ENCODE measurements at regions not wholly inside any gene's neighbourhood (a gene's known extent, or its start where the extent isn't known, plus 50 kb on each side); places are given as distances from the start of the nearest gene placed in this dataset.
"Not testable (repeated sequence)": the region's sequence is repeated elsewhere in the genome, so short reads cannot be mapped to it uniquely, and the experiment has no call there.

GRCh38 chr3:74139648-74140047 is 474.8 kb downstream of the CNTN3 start:
- DNase-seq (ENCODE audit: low read depth, low spot score), result no peak

- no peak for DNase-seq (ENCODE audit: low read depth, low spot score)
Measured at GRCh38 chr3:74137790-74138189, 476.7 kb downstream of the CNTN3 start.

GRCh38 chr3:74135808-74136207 is 478.7 kb downstream of the CNTN3 start:
- no peak for DNase-seq (ENCODE audit: low read depth, low spot score)

- no peak for DNase-seq (ENCODE audit: low read depth, low spot score)
Measured at GRCh38 chr3:74134831-74135230, 479.6 kb downstream of the CNTN3 start.

- DNase-seq (ENCODE audit: low read depth, low spot score), result not testable (repeated sequence)
Measured at GRCh38 chr3:74131546-74132328, 482.7 kb downstream of the CNTN3 start.

- DNase-seq (ENCODE audit: low read depth, low spot score), result no peak
Measured at GRCh38 chr3:74129611-74130010, 484.8 kb downstream of the CNTN3 start.

GRCh38 chr3:74129056-74129455 is 485.4 kb downstream of the CNTN3 start:
- DNase-seq (ENCODE audit: low read depth, low spot score), result no peak

- no peak for DNase-seq (ENCODE audit: low read depth, low spot score)
Measured at GRCh38 chr3:74127256-74127655, 487.2 kb downstream of the CNTN3 start.

GRCh38 chr3:74124782-74125181 is 489.7 kb downstream of the CNTN3 start:
- no peak for DNase-seq (ENCODE audit: low read depth, low spot score)

- no peak for DNase-seq (ENCODE audit: low read depth, low spot score)
Measured at GRCh38 chr3:74122281-74122680, 492.2 kb downstream of the CNTN3 start.

- no peak for DNase-seq (ENCODE audit: low read depth, low spot score)
Measured at GRCh38 chr3:74121761-74122160, 492.7 kb downstream of the CNTN3 start.

- DNase-seq (ENCODE audit: low read depth, low spot score), result no peak
Measured at GRCh38 chr3:74119221-74119620, 494.5 kb upstream of the PDZRN3 start.

- DNase-seq (ENCODE audit: low read depth, low spot score), result no peak
Measured at GRCh38 chr3:74115906-74116305, 491.2 kb upstream of the PDZRN3 start.

GRCh38 chr3:74107451-74107850 is 482.7 kb upstream of the PDZRN3 start:
- DNase-seq (ENCODE audit: low read depth, low spot score), result no peak

- no peak for DNase-seq (ENCODE audit: low read depth, low spot score)
Measured at GRCh38 chr3:74106925-74107324, 482.2 kb upstream of the PDZRN3 start.

GRCh38 chr3:74091204-74091603 is 466.5 kb upstream of the PDZRN3 start:
- no peak for DNase-seq (ENCODE audit: low read depth, low spot score)

- no peak for DNase-seq (ENCODE audit: low read depth, low spot score)
Measured at GRCh38 chr3:74089814-74090213, 465.1 kb upstream of the PDZRN3 start.

- DNase-seq (ENCODE audit: low read depth, low spot score), result no peak
Measured at GRCh38 chr3:74080056-74080461, 455.3 kb upstream of the PDZRN3 start.

- DNase-seq (ENCODE audit: low read depth, low spot score), result no peak
Measured at GRCh38 chr3:74075241-74075640, 450.5 kb upstream of the PDZRN3 start.

GRCh38 chr3:74074700-74075099 is 450.0 kb upstream of the PDZRN3 start:
- no peak for DNase-seq (ENCODE audit: low read depth, low spot score)

- DNase-seq (ENCODE audit: low read depth, low spot score), result no peak
Measured at GRCh38 chr3:74067296-74067695, 442.6 kb upstream of the PDZRN3 start.

- DNase-seq (ENCODE audit: low read depth, low spot score), result no peak
Measured at GRCh38 chr3:74066456-74066855, 441.7 kb upstream of the PDZRN3 start.

GRCh38 chr3:74059923-74060600 is 435.3 kb upstream of the PDZRN3 start:
- DNase-seq (ENCODE audit: low read depth, low spot score), result no peak

Data from pulmonary artery endothelial cell (primary cell).